NCI-H2081 treated with DMSO at 0.1 percent for 48 hours (cell line): ENCODE measurements at regions not wholly inside any gene's neighbourhood (a gene's known extent, or its start where the extent isn't known, plus 50 kb on each side); places are given as distances from the start of the nearest gene placed in this dataset.

Experiments
- DNase-seq: peaks from one replicate; lab custom pipeline; 2025; lab: John Stamatoyannopoulos, UW

GRCh38 chr5:33369485-33370465 is 71.0 kb upstream of the TARS1 start:
- DNase-seq, result no peak

- DNase-seq, result no peak
Measured at GRCh38 chr5:33370466-33370859, 70.3 kb upstream of the TARS1 start.

GRCh38 chr5:33371660-33372059 is 69.1 kb upstream of the TARS1 start:
- no peak for DNase-seq

- no peak for DNase-seq
Measured at GRCh38 chr5:33372721-33373472, 67.9 kb upstream of the TARS1 start.

- DNase-seq, result no peak
Measured at GRCh38 chr5:33375900-33376299, 64.9 kb upstream of the TARS1 start.

GRCh38 chr5:33379757-33380156 is 61.0 kb upstream of the TARS1 start:
- DNase-seq, result no peak

- DNase-seq, result no peak
Measured at GRCh38 chr5:33381243-33381642, 59.5 kb upstream of the TARS1 start.
